PC-3 (cell line): ENCODE measurements at regions not wholly inside any gene's neighbourhood (a gene's known extent, or its start where the extent isn't known, plus 50 kb on each side); places are given as distances from the start of the nearest gene placed in this dataset.

Experiments
- ATAC-seq: fragments of 200-7000 bp; cut with Tn5 transposase; 2 replicates; pipeline ENCODE4 v1.9.1; 2020; ENCODE audit warnings: mild to moderate bottlenecking, moderate library complexity
- BruUV-seq: library from RNA; stranded (reverse); fragments of 400-500 nt; replicated peaks from 2 replicates; lab custom pipeline; 2021; lab: Mats Ljungman, UMichigan
- CTCF ChIA-PET: fragments of 300-600 bp; sonication (Branson Sonifier 250); formaldehyde crosslinking; loops from one replicate; lab custom pipeline; 2022; ENCODE audit warnings: antibody characterized with exemption; lab: Charles Lee
- POLR2A ChIA-PET: fragments of 300-600 bp; sonication (Branson Sonifier 250); formaldehyde crosslinking; loops from one replicate; lab custom pipeline; 2022; ENCODE audit warnings: antibody characterized with exemption; ENCODE audit not compliant: unreplicated experiment; lab: Charles Lee
- DNase-seq: peaks from one replicate; pipeline ENCODE4 v3.0.0-alpha.2; 2015
- H2AFZ ChIP-seq: fragments of 300-600 bp; sonication (generic); 2 replicates; pipeline ENCODE4 v1.6.0; 2016; ENCODE audit warnings: antibody characterized with exemption, low read length
- H3F3A ChIP-seq: fragments of 300-600 bp; sonication (generic); one replicate; pipeline ENCODE4 v1.6.0; 2017; ENCODE audit warnings: antibody characterized with exemption, low read length, control low read depth, mild to moderate bottlenecking; ENCODE audit not compliant: unreplicated experiment
- H3K27ac ChIP-seq: fragments of 300-600 bp; sonication (generic); 2 replicates; pipeline ENCODE4 v1.5.1; 2016; ENCODE audit warnings: mild to moderate bottlenecking, low read length
- H3K27me3 ChIP-seq: fragments of 300-600 bp; sonication (generic); 2 replicates; pipeline ENCODE4 v1.6.1; 2016; ENCODE audit warnings: low read length, mixed read lengths
- H3K36me3 ChIP-seq: fragments of 300-600 bp; sonication (generic); 2 replicates; pipeline ENCODE4 v1.6.1; 2016; ENCODE audit warnings: low read depth, mixed run types, low read length, mixed read lengths
- H3K4me1 ChIP-seq: fragments of 300-600 bp; sonication (generic); 2 replicates; pipeline ENCODE4 v1.5.1; 2016; ENCODE audit warnings: low read length; ENCODE audit not compliant: insufficient read depth
- H3K4me2 ChIP-seq: fragments of 300-600 bp; sonication (generic); 2 replicates; pipeline ENCODE4 v1.6.0; 2016; ENCODE audit warnings: low read length
- H3K4me3 ChIP-seq: fragments of 300-600 bp; sonication (generic); 2 replicates; pipeline ENCODE4 v1.5.1; 2016; ENCODE audit warnings: mild to moderate bottlenecking, low read length, mixed read lengths
- H3K79me2 ChIP-seq: fragments of 300-600 bp; sonication (generic); 2 replicates; pipeline ENCODE4 v1.6.1; 2017; ENCODE audit warnings: low read length, mixed read lengths
- H3K9ac ChIP-seq: fragments of 300-600 bp; sonication (generic); 2 replicates; pipeline ENCODE4 v1.6.0; 2016; ENCODE audit warnings: mild to moderate bottlenecking, low read length
- H3K9me2 ChIP-seq: fragments of 300-600 bp; sonication (generic); replicated peaks from 2 replicates; pipeline ENCODE4 v1.6.1; 2016; ENCODE audit warnings: mixed run types, low read length, mixed read lengths
- H3K9me3 ChIP-seq: fragments of 300-600 bp; sonication (generic); 2 replicates; pipeline ENCODE4 v1.6.1; 2016; ENCODE audit warnings: low read length, mixed read lengths
- H4K20me1 ChIP-seq: fragments of 300-600 bp; sonication (generic); 2 replicates; pipeline ENCODE4 v1.6.1; 2016; ENCODE audit warnings: low read length, mixed read lengths
- EZH2 ChIP-seq: fragments of 300-600 bp; sonication (generic); IDR thresholded peaks from one replicate; pipeline ENCODE4 v1.6.1; 2017; ENCODE audit warnings: antibody characterized with exemption, mild to moderate bottlenecking, low read length; ENCODE audit not compliant: unreplicated experiment
- EZH2phosphoT487 ChIP-seq: fragments of 300-600 bp; sonication (generic); IDR thresholded peaks from 2 replicates; pipeline ENCODE4 v1.6.1; 2018; ENCODE audit warnings: mild to moderate bottlenecking, antibody characterized with exemption, low read length, borderline replicate concordance
- intact Hi-C: fragments of 100-400 bp; cut with micrococcal nuclease; formaldehyde crosslinking; loops from 2 replicates; pipeline ENCODE4 v1.9.0; 2023
- TF ChIP-seq, protein P1 (sequence below): fragments of 300-600 bp; sonication (generic); conservative IDR thresholded peaks from 2 replicates; pipeline ENCODE4 v1.5.1; 2017; ENCODE audit warnings: antibody characterized with exemption, low read depth, mild to moderate bottlenecking, low read length

DNA sequence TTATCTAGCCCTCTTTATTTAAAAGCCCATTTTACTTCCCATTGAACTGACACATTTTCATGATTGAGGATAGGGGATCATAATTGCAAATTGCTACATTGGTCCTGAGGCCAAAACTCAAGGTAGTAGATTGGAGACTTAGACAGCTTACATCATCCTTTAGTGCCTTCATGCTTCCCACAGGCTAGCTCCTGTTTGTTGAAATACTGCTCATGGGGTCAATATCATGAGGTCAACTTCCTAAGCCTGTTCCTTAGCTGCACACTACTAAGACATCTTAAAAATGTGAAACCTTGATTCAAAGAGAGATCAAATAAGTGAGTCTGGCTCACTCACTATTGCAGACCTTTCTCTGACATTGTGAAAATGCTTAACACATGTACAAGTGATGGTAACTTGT, 113.0 kb downstream of the TBC1D30 start:
- DNase-seq (no peak), ATAC-seq (no peak)
- Histone ChIP-seq H3K9me3 (no peaks in the 10 kb centered on the region), H3K4me3 (no peak overlapping the region), H3K27ac (no peak overlapping the region), H2AFZ (no peak overlapping the region), H4K20me1 (no peaks in the 10 kb centered on the region), H3K9ac (no peak overlapping the region), H3F3A (no peaks in the 10 kb centered on the region), H3K4me1 (no peaks in the 10 kb centered on the region), H3K79me2 (no peaks in the 10 kb centered on the region), H3K4me2 (no peak overlapping the region), H3K36me3 (no peaks in the 10 kb centered on the region), H3K27me3 (no peaks in the 10 kb centered on the region), H3K9me2 (no peaks in the 10 kb centered on the region)
- ChIA-PET POLR2A (no interaction called here), CTCF (interaction anchor here (0.6 kb wide), 1 partner anchor 13 kb away, joined by 3 read pairs; no protein-coding TSS in a partner anchor)
- no TSS peak for BruUV-seq
- TF ChIP-seq, protein P1, sequence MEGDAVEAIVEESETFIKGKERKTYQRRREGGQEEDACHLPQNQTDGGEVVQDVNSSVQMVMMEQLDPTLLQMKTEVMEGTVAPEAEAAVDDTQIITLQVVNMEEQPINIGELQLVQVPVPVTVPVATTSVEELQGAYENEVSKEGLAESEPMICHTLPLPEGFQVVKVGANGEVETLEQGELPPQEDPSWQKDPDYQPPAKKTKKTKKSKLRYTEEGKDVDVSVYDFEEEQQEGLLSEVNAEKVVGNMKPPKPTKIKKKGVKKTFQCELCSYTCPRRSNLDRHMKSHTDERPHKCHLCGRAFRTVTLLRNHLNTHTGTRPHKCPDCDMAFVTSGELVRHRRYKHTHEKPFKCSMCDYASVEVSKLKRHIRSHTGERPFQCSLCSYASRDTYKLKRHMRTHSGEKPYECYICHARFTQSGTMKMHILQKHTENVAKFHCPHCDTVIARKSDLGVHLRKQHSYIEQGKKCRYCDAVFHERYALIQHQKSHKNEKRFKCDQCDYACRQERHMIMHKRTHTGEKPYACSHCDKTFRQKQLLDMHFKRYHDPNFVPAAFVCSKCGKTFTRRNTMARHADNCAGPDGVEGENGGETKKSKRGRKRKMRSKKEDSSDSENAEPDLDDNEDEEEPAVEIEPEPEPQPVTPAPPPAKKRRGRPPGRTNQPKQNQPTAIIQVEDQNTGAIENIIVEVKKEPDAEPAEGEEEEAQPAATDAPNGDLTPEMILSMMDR: no peak
- TF ChIP-seq EZH2phosphoT487 (no peak), EZH2 (no peak)
- intact Hi-C loops: no loop called here

DNA sequence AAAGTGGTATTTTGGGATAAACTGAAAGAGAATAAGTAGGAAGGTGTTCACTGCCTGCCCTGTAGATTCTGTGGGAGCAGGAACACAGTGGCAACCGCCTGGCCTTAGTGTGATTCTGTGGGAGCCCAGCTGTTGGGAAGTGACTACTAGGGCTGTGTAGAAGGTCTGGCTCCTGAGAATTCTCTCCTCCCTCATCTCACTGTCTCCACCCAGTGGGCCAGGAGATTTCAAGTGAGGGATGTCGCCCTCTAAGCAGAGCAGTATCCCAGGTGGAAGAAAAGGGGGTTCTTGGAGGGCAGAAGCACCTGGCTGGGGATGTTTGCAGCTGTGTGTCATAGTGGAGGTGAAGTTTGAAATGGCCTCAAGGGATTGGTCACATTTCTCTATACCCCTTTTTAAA, 113.7 kb downstream of the TBC1D30 start:
- Histone ChIP-seq H3K9me2 (no peaks in the 10 kb centered on the region), H3K4me1 (no peaks in the 10 kb centered on the region), H4K20me1 (no peaks in the 10 kb centered on the region), H3F3A (no peaks in the 10 kb centered on the region), H3K4me3 (no peak overlapping the region), H3K36me3 (no peaks in the 10 kb centered on the region), H3K27me3 (no peaks in the 10 kb centered on the region), H3K27ac (no peak overlapping the region), H3K9ac (no peak overlapping the region), H2AFZ (no peak overlapping the region), H3K9me3 (no peaks in the 10 kb centered on the region), H3K4me2 (no peak overlapping the region), H3K79me2 (no peaks in the 10 kb centered on the region)
- ATAC-seq: no peak; the same call in 1 of the 2 replicates
- ChIA-PET POLR2A (no interaction called here), CTCF (no interaction called here)
- no peak for DNase-seq
- TF ChIP-seq, protein P1: 0 out of 2 replicates have a peak, but pooled peaks have one; percentile 10
- TF ChIP-seq EZH2 (no peak), EZH2phosphoT487 (no peak)
- BruUV-seq: no TSS peak
- intact Hi-C loops: no loop called here

DNA sequence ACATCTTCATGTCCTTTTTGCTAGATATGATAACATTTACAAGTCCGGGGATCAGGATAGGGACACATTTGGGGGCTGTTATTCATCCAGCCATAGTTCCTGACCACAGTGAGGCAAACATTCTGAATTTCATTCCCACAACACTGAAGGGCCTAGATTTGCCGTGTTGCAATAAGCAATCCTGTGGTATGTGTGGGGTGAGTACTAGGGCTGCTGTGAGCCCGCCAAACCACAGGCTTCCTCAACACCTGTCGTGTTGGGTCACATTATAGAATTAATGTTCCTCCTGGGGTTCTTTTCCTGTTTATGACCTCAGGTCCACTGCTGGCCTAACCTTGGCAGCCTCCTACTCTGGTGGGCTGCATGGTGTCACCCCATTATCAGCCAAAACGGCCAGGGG, 119.2 kb downstream of the TBC1D30 start:
- Histone ChIP-seq H3K9ac (no peak overlapping the region), H3K4me2 (no peak overlapping the region), H3K9me2 (no peaks in the 10 kb centered on the region), H3K4me1 (no peaks in the 10 kb centered on the region), H3F3A (no peaks in the 10 kb centered on the region), H3K27ac (no peak overlapping the region), H3K27me3 (no peaks in the 10 kb centered on the region), H3K79me2 (no peaks in the 10 kb centered on the region), H4K20me1 (no peaks in the 10 kb centered on the region), H3K9me3 (no peaks in the 10 kb centered on the region), H3K4me3 (no peak overlapping the region), H2AFZ (no peak overlapping the region), H3K36me3 (no peaks in the 10 kb centered on the region)
- BruUV-seq: no TSS peak
- POLR2A ChIA-PET: no interaction called here
- intact Hi-C loops: no loop called here
- CTCF ChIA-PET: no interaction called here
- no peak for ATAC-seq
- DNase-seq: peak; percentile 37
- TF ChIP-seq EZH2phosphoT487 (no peak), EZH2 (no peak)
- TF ChIP-seq, protein P1: no peak
